ENCODE measurements at regions not wholly inside any gene's neighbourhood (a gene's known extent, or its start where the extent isn't known, plus 50 kb on each side); places are given as distances from the start of the nearest gene placed in this dataset.

GRCh38 chr20:3323398-3323797 lies 84.1 kb downstream of the DNAAF9 start:
- H3K4me3 ChIP-seq (ENCODE audit: low read depth, low read length, poor library complexity, severe bottlenecking) = no peak overlapping the region
- no peak for TF ChIP-seq CTCF (conservative IDR thresholded peaks at IDR 0.05; ENCODE audit: low read length)
- no peak for TF ChIP-seq EZH2phosphoT487 (IDR thresholded peaks at IDR 0.05; ENCODE audit: borderline replicate concordance, low read depth, low read length)
- no peak overlapping the region for H3K27ac ChIP-seq (ENCODE audit: low read depth, low read length, poor library complexity, severe bottlenecking)
- ChIA-PET POLR2A (interaction anchor here (0.6 kb wide), 1 partner anchor 71 kb away, joined by 4 read pairs; no protein-coding TSS in a partner anchor), CTCF (ENCODE audit: unreplicated experiment) (no interaction called here)
- H3K9me2 ChIP-seq (ENCODE audit: insufficient read depth, low read length) = no peaks in the 10 kb centered on the region
- H4K20me1 ChIP-seq (ENCODE audit: insufficient read depth, low read length) = no peaks in the 10 kb centered on the region
- no peaks in the 10 kb centered on the region for H3K9me3 ChIP-seq (ENCODE audit: low read length)
- no peak for DNase-seq (ENCODE audit: low spot score)
- no peaks in the 10 kb centered on the region for H3K4me1 ChIP-seq (ENCODE audit: insufficient read depth, low read length, poor library complexity, severe bottlenecking)
- no peak overlapping the region for H3K4me2 ChIP-seq (ENCODE audit: low read length)
- H3K79me2 ChIP-seq (ENCODE audit: insufficient read depth, low read depth, low read length) = no peaks in the 10 kb centered on the region
- H3K36me3 ChIP-seq (ENCODE audit: insufficient read depth, low read length) = no peaks in the 10 kb centered on the region
- BruUV-seq (replicated peaks) = no TSS peak
- intact Hi-C loops (cut with micrococcal nuclease; ENCODE audit: unreplicated experiment) = no loop called here
- H2AFZ ChIP-seq (ENCODE audit: low read length) = no peak overlapping the region

GRCh38 chr20:3318226-3318884 lies 79.4 kb upstream of the SLC4A11 start:
- CTCF ChIA-PET (ENCODE audit: unreplicated experiment) = no interaction called here
- BruUV-seq (replicated peaks) = no TSS peak

More at GRCh38 chr20:3318226-3318884, 79.4 kb upstream of the SLC4A11 start:
- H3K27ac ChIP-seq (ENCODE audit: low read depth, low read length, poor library complexity, severe bottlenecking) = no peak overlapping the region
- H3K9me2 ChIP-seq (ENCODE audit: insufficient read depth, low read length) = no peaks in the 10 kb centered on the region
- H3K4me3 ChIP-seq (ENCODE audit: low read depth, low read length, poor library complexity, severe bottlenecking) = no peak overlapping the region
- no peaks in the 10 kb centered on the region for H3K9me3 ChIP-seq (ENCODE audit: low read length)
- intact Hi-C loops (cut with micrococcal nuclease; ENCODE audit: unreplicated experiment) = no loop called here
- no peaks in the 10 kb centered on the region for H3K4me1 ChIP-seq (ENCODE audit: insufficient read depth, low read length, poor library complexity, severe bottlenecking)
- no peaks in the 10 kb centered on the region for H4K20me1 ChIP-seq (ENCODE audit: insufficient read depth, low read length)
- no peak overlapping the region for H2AFZ ChIP-seq (ENCODE audit: low read length)
- H3K36me3 ChIP-seq (ENCODE audit: insufficient read depth, low read length) = no peaks in the 10 kb centered on the region
- no peak overlapping the region for H3K4me2 ChIP-seq (ENCODE audit: low read length)
- no peaks in the 10 kb centered on the region for H3K79me2 ChIP-seq (ENCODE audit: insufficient read depth, low read depth, low read length)
- TF ChIP-seq CTCF (conservative IDR thresholded peaks at IDR 0.05; ENCODE audit: low read length) (no peak), EZH2phosphoT487 (IDR thresholded peaks at IDR 0.05; ENCODE audit: borderline replicate concordance, low read depth, low read length) (no peak)
- no peak for DNase-seq (ENCODE audit: low spot score)
- POLR2A ChIA-PET = interaction anchor here (0.7 kb wide), 1 partner anchor 475 kb away, joined by 4 read pairs; no protein-coding TSS in a partner anchor

Measured in OCI-LY7 (cell line).